Breast epithelium (tissue), 3 donors: ENCODE measurements at regions not wholly inside any gene's neighbourhood (a gene's known extent, or its start where the extent isn't known, plus 50 kb on each side); places are given as distances from the start of the nearest gene placed in this dataset.

Experiments used
- CTCF ChIP-seq, 3 donors: fragments of 450-650 bp; IDR thresholded peaks; one replicate each; pipeline ENCODE4 v1.5.1; 2016 to 2017; ENCODE audit warnings: antibody characterized with exemption in 3 of 3, mild to moderate bottlenecking in 3 of 3, moderate library complexity in 3 of 3
- POLR2A ChIP-seq: fragments of 450-650 bp; IDR thresholded peaks from one replicate; pipeline ENCODE4 v1.6.1; 2016; ENCODE audit warnings: antibody characterized with exemption, mild to moderate bottlenecking, moderate library complexity

GRCh38 chr1:187443939-187444338 lies 615.2 kb downstream of the PLA2G4A start:
- TF ChIP-seq CTCF (IDR thresholded peaks at IDR 0.05), result no peak
- no peak for TF ChIP-seq POLR2A
